AG20443 (cell line): ENCODE measurements at regions not wholly inside any gene's neighbourhood (a gene's known extent, or its start where the extent isn't known, plus 50 kb on each side); places are given as distances from the start of the nearest gene placed in this dataset.

Experiments
- DNase-seq: peaks from one replicate; pipeline ENCODE4 v3.0.0; 2012; ENCODE audit warnings: low spot score, mixed read lengths

GRCh38 chr2:16019617-16020351 lies 79.4 kb downstream of the MYCN start:
- DNase-seq, result no peak

GRCh38 chr2:16019060-16019480 lies 78.7 kb downstream of the MYCN start:
- no peak for DNase-seq

- DNase-seq, result no peak
Measured at GRCh38 chr2:16018277-16019059, 78.1 kb downstream of the MYCN start.

DNA sequence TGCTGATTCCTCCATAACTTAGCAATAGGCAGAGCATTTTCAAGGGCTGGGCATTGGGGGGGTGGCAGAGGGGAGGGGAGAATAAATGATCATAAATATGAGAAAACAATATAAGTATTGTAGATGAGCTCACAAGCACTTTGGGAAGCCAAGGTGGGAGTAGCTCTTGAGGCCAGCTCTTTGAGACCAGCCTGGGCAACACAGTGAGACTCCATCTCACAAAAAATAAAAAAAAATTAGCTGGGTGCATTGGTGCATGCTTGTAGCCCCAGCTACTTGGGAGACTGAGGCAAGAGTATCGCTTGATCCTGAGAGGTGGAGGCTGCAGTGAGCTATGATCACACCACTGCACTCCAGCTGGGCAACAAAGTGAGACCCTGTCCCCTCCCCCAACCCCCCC lies 75.9 kb downstream of the MYCN start:
- DNase-seq, result no peak

- DNase-seq, result no peak
Measured at GRCh38 chr2:16015903-16016265, 75.5 kb downstream of the MYCN start.

DNA sequence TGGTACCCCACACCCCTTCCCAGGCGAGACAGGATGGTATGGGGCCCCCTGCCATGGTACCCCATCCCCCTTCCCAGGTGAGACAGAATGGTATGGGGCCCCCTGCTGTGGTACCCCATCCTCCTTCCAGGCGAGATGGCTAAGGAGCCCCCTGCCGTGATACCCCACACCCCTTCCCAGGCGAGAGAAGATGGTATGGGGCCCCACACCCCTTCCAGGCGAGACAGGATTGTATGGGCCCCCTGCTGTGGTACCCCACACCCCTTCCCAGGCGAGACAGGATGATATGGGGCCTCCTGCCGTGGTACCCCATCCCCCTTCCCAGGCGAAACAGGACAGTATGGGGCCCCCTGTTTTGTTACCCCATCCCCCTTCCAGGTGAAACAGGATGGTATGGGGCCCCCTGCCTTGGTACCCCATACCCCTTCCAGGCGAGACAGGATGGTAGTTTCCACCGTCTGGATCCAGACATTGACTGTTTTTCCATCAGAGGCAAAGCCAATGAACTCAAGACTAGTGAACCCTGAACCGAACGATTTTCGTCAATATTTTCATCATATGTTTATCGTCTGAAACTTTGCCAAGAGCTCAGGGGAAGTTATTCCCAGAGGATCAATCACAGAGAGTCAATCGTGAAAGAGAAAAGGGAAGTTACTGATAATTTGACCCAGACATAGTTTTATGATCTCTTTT lies 75.0 kb downstream of the MYCN start:
- no peak for DNase-seq

GRCh38 chr2:16014802-16015201 lies 74.5 kb downstream of the MYCN start:
- DNase-seq, result no peak

DNA sequence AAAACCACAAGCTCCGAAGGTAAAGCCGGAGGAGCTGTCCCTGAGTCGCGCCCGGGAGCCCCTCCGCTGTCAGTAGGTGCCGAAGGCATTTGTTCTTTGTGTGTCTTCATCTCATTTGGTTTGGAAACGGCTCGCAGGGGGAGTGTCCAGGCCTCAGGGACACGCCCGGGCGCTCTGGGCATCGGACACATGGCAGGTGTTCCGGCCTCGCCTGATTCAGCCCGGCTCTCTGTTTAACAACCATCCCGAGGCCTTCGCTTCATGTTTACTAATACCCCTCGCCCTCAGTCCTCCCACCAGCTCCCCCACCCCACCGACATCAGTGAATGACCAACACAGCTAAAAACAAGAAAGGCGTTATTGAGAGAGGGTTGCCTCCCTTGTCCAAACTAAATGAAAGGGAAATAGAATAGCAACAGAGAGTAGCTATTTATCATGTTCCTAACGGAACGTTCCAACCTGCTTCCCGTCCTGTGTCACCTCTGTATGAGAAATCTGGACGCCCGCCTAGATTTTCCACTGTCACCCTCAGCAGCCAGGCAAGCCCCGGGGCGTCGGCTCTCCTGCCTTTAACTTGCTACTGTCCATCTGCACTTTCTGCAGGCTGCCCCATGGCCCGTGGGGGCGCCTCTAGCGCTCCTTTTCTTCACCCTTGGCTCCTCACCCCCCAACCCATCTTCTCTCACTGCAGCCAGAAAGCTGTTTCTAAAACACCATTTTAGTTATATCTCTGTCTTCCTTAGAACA lies 73.9 kb downstream of the MYCN start:
- DNase-seq, result no peak

DNA sequence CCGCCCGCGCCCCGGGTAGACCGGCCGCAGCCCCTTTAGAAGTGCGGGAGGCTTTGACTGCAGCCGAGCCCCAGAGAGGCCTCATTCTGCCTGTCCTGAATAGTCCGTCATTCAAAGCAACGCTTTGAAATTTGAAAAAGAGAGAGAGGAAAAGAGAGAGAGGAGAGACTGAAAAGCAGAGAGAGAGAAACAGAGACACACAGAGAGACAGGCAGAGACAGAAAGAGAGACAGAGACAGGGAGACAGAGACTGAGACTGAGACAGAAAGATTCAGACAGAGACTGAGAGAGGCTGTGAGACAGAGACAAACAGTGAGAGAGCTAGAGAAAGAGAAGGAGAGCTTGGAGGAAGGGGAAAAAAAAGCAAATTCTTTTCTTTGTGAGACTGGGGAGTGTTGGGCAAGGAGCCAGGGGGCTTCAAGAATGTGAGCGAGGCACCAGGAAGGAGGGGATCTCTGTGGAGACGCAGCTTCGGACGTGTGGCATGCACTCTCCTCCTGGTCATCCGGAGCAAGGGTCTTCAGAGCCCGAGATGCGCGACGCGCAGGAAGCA lies 73.1 kb downstream of the MYCN start:
- DNase-seq, result no peak

- no peak for DNase-seq
Measured at GRCh38 chr2:16012626-16013358, 72.4 kb downstream of the MYCN start.

DNA sequence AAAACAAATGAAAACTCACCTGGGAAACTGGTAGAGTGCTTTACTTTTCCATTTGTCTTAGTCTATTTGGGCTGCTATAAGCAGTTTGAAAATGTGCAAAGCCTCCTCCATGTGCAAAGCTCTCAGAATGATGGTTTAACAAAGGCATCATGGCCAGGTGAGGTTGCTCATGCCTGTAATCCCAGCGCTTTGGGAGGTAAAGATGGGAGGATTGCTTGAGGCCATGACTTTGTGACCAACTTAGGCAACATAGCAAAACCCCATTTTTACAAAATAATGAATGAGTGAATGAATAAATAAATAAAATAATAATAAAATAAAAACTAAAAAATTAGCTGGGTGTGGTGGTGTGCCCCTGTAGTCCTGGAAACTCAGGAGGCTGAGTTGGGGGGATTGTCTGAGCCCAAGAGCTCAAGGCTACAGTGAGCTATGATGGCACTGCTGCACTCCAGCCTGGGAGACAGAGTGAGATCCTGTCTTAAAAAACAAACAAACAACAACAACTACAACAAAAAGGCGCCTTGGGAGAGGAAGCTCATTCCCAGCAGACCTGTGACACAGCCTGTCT lies 71.8 kb downstream of the MYCN start:
- DNase-seq, result no peak

- DNase-seq, result no peak
Measured at GRCh38 chr2:16011621-16011960, 71.2 kb downstream of the MYCN start.

DNA sequence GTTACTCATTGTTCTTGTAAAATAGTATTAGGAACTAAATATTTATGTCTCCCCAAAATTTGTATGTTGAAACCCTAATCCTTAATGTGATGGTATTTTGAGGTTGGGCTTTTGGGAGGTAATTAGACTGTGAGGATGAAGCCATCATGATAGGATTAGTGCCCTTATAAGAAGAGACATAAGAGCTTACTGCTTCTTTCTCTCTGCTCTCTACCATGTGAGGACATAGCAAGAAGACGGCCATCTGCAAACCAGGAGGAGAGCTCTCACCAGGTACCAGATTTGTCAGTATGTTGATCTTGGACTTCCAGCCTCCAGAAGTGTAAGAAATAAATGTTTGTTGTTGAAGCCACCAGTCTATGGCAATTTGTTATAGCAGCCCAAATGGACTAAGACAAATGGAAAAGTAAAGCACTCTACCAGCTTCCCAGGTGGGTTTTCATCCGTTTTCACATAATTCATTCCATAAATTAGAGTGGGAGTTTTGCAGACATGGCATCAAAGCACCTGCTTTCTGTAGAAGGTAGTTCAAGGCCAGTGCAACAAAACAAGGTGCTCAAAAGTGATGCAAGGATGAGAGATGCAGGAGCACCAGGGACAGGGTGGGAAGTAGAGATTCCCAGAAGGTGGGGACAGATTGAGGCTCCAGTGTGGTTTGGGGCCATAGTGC lies 70.7 kb downstream of the MYCN start:
- DNase-seq, result no peak

GRCh38 chr2:16010011-16010410 lies 69.7 kb downstream of the MYCN start:
- no peak for DNase-seq

DNA sequence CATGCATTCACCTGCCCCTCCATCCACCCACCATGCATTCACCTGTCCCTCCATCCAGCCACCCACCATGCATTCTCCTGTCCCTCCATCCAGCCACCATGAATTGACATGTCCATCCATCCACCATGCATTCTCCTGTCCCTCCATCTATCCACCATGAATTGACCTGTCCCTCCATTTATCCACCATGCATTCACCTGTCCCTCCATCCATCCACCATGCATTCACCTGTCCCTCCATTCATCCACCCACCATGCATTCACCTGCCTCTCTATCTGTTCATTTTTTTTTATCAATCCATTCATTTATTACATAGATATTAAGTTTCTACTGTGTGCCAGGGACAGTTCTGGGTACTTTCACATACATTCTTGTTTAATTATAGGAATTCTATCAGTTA lies 69.2 kb downstream of the MYCN start:
- DNase-seq, result no peak

GRCh38 chr2:16008856-16009255 lies 68.5 kb downstream of the MYCN start:
- no peak for DNase-seq

- no peak for DNase-seq
Measured at GRCh38 chr2:16008331-16008850, 68.0 kb downstream of the MYCN start.

DNA sequence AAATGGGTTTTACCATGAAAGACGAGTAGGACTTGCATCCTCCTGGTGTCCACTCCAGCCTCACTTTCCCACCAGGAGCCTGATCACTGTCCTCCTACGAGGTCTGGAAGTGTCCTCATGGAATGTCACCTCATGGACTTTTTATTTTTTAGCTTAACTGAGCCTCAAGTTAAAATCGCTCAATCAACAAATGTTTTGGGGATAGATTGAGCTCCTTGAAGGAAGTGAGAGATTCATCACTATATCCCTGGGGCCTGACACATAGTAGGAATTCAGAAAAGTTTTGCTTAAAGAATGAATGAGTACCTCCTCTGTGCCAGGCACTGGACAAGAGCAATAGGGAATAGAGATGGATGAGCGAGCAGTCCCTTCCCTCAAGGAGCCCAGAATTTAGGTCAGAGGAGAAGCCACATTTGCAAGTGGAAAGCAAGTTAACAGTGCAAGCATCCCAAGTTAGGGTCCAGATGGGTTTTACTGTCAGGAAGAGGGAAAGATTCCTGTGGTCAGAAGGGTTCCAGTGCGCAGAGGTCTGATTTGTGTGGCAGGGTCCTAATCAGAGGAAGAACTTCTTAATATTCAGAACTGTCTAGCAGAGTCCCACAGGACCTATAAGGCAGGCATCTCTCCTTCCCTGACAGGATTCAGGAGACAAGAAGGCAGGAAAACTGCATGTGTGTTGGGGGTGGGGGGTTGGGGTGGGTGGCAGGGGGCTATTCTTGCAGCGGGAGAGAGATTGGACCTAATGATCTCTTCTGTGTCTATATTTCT lies 67.0 kb downstream of the MYCN start:
- no peak for DNase-seq

GRCh38 chr2:16006537-16007166 lies 66.3 kb downstream of the MYCN start:
- DNase-seq, result no peak
